Gastroesophageal sphincter (tissue), 3 donors: ENCODE measurements at regions not wholly inside any gene's neighbourhood (a gene's known extent, or its start where the extent isn't known, plus 50 kb on each side); places are given as distances from the start of the nearest gene placed in this dataset.
"Not testable (repeated sequence)": the region's sequence is repeated elsewhere in the genome, so short reads cannot be mapped to it uniquely, and the experiment has no call there.

Experiments used
- EP300 ChIP-seq: sonication (generic); formaldehyde crosslinking; IDR thresholded peaks from one replicate; pipeline ENCODE4 v1.6.1; 2017; ENCODE audit warnings: antibody characterized with exemption, mild to moderate bottlenecking
- POLR2A ChIP-seq, 2 donors: fragments of 450-650 bp; IDR thresholded peaks; one replicate each; pipeline ENCODE4 v1.6.1; 2017; ENCODE audit warnings: antibody characterized with exemption in 2 of 2, mild to moderate bottlenecking in 2 of 2, moderate library complexity in 1 of 2
- POLR2AphosphoS5 ChIP-seq: sonication (generic); formaldehyde crosslinking; IDR thresholded peaks from one replicate; pipeline ENCODE4 v1.6.1; 2017; ENCODE audit warnings: antibody characterized with exemption
- TF ChIP-seq, protein P1 (sequence below), 4 experiments: fragments of 200-600 bp in 2 of 4; fragments of 450-650 bp in 2 of 4; sonication (generic) in 1 of 4; IDR thresholded peaks; one replicate each; pipeline ENCODE4 v1.5.1; 2017 to 2019; ENCODE audit warnings: antibody characterized with exemption in 4 of 4, mild to moderate bottlenecking in 2 of 4, moderate library complexity in 2 of 4

DNA sequence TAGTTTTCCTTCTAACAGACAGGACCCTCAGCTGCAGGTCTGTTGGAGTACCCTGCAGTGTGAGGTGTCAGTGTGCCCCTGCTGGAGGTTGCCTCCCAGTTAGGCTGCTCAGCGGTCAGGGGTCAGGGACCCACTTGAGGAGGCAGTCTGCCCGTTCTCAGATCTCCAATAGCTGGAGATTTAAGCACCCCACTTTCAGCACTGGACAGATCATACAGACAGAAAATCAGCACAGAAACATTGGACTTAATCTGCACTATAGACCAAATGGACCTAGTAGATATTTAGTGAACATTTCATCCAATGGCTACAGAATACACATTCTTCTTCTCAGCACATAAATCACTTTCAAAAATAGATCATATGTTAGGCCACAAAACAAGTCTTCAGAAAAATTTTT is 137.8 kb upstream of the MDFIC2 start:
- TF ChIP-seq, protein P1, sequence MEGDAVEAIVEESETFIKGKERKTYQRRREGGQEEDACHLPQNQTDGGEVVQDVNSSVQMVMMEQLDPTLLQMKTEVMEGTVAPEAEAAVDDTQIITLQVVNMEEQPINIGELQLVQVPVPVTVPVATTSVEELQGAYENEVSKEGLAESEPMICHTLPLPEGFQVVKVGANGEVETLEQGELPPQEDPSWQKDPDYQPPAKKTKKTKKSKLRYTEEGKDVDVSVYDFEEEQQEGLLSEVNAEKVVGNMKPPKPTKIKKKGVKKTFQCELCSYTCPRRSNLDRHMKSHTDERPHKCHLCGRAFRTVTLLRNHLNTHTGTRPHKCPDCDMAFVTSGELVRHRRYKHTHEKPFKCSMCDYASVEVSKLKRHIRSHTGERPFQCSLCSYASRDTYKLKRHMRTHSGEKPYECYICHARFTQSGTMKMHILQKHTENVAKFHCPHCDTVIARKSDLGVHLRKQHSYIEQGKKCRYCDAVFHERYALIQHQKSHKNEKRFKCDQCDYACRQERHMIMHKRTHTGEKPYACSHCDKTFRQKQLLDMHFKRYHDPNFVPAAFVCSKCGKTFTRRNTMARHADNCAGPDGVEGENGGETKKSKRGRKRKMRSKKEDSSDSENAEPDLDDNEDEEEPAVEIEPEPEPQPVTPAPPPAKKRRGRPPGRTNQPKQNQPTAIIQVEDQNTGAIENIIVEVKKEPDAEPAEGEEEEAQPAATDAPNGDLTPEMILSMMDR (IDR thresholded peaks at IDR 0.05), result not testable (repeated sequence)
- not testable (repeated sequence) for TF ChIP-seq POLR2A (IDR thresholded peaks at IDR 0.05); EP300; POLR2AphosphoS5
